ENCODE measurements at regions not wholly inside any gene's neighbourhood (a gene's known extent, or its start where the extent isn't known, plus 50 kb on each side); places are given as distances from the start of the nearest gene placed in this dataset.

DNA sequence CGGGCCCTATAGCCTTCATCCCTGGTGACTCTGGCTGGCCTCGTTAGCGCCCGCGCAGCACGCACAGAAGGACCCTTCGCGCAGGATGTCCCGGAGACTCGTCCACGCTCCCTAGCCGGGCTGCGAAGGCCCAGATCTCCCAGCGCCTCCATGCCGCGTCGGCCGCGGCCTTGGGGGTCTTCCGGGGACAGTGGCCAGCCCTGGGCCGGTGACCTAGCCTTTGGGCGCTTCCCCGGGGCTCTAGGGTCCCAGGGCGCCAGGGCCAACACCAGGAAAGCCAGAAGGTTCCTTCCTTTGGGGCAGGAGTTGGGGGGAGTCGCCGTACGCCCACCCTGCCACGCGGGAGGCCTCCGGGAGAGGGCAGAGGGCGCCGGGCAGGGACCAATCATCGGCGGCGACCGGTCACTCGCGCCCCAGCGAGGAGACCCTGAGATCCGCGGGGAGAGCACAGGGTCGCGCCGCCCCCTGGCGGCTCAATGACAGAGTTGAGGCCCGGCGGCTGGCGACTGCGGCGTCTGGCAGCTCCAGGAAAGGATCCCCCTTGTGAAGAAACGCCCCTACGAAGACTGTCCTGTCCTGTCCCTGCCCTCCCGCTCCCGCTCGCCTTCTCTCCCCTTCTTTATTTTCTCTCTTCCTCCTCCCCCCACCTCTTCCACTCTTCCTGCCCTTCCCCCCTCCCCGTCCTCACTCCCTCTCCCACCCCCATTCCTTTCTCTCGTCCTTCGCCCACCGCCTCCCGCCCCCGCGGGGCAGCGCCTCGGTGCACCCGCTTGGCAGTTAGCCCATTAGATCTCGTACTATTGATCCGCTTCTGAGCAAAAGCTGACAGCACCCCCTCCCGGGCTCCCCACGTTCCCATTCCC, 62.3 kb upstream of the LBX1 start (continued):
- TF ChIP-seq, protein P1, sequence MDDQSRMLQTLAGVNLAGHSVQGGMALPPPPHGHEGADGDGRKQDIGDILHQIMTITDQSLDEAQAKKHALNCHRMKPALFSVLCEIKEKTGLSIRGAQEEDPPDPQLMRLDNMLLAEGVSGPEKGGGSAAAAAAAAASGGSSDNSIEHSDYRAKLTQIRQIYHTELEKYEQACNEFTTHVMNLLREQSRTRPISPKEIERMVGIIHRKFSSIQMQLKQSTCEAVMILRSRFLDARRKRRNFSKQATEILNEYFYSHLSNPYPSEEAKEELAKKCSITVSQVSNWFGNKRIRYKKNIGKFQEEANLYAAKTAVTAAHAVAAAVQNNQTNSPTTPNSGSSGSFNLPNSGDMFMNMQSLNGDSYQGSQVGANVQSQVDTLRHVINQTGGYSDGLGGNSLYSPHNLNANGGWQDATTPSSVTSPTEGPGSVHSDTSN (CRISPR knock-in tag; IDR thresholded peaks at IDR 0.05; ENCODE audit: borderline replicate concordance): no peak
- TF ChIP-seq NRL (CRISPR knock-in tag; IDR thresholded peaks at IDR 0.05; ENCODE audit: borderline replicate concordance) (peak; percentile 60; the same call in 1 of the 2 replicates), RAD21 (CRISPR knock-in tag; IDR thresholded peaks at IDR 0.05) (peak; percentile 77), ZNF383 (CRISPR knock-in tag; IDR thresholded peaks at IDR 0.05; ENCODE audit: borderline replicate concordance) (no peak), ZNF607 (CRISPR knock-in tag; IDR thresholded peaks at IDR 0.05; ENCODE audit: borderline replicate concordance) (no peak), ZNF10 (CRISPR knock-in tag; IDR thresholded peaks at IDR 0.05; ENCODE audit: borderline replicate concordance, low read depth) (no peak), ISL2 (CRISPR knock-in tag; IDR thresholded peaks at IDR 0.05) (no peak), NCOA5 (CRISPR knock-in tag; IDR thresholded peaks at IDR 0.05) (no peak), HMGA1 (CRISPR knock-in tag; conservative IDR thresholded peaks at IDR 0.05) (no peak), MED1 (CRISPR knock-in tag; IDR thresholded peaks at IDR 0.05) (no peak; the same call in 1 of the 2 replicates), FIP1L1 (IDR thresholded peaks at IDR 0.05; ENCODE audit: borderline replicate concordance, insufficient read depth, low read depth, low read length) (no peak), HDAC6 (IDR thresholded peaks at IDR 0.05; ENCODE audit: low read depth, low read length) (no peak), TAF15 (IDR thresholded peaks at IDR 0.05; ENCODE audit: low read depth, low read length, poor library complexity, severe bottlenecking) (no peak), FOXJ3 (CRISPR knock-in tag; IDR thresholded peaks at IDR 0.05; ENCODE audit: borderline replicate concordance) (no peak)
- TF ChIP-seq, protein P2, sequence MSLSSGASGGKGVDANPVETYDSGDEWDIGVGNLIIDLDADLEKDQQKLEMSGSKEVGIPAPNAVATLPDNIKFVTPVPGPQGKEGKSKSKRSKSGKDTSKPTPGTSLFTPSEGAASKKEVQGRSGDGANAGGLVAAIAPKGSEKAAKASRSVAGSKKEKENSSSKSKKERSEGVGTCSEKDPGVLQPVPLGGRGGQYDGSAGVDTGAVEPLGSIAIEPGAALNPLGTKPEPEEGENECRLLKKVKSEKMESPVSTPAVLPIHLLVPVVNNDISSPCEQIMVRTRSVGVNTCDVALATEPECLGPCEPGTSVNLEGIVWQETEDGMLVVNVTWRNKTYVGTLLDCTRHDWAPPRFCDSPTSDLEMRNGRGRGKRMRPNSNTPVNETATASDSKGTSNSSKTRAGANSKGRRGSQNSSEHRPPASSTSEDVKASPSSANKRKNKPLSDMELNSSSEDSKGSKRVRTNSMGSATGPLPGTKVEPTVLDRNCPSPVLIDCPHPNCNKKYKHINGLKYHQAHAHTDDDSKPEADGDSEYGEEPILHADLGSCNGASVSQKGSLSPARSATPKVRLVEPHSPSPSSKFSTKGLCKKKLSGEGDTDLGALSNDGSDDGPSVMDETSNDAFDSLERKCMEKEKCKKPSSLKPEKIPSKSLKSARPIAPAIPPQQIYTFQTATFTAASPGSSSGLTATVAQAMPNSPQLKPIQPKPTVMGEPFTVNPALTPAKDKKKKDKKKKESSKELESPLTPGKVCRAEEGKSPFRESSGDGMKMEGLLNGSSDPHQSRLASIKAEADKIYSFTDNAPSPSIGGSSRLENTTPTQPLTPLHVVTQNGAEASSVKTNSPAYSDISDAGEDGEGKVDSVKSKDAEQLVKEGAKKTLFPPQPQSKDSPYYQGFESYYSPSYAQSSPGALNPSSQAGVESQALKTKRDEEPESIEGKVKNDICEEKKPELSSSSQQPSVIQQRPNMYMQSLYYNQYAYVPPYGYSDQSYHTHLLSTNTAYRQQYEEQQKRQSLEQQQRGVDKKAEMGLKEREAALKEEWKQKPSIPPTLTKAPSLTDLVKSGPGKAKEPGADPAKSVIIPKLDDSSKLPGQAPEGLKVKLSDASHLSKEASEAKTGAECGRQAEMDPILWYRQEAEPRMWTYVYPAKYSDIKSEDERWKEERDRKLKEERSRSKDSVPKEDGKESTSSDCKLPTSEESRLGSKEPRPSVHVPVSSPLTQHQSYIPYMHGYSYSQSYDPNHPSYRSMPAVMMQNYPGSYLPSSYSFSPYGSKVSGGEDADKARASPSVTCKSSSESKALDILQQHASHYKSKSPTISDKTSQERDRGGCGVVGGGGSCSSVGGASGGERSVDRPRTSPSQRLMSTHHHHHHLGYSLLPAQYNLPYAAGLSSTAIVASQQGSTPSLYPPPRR (CRISPR knock-in tag; IDR thresholded peaks at IDR 0.05; ENCODE audit: borderline replicate concordance): no peak
- TF ChIP-seq, protein P3, sequence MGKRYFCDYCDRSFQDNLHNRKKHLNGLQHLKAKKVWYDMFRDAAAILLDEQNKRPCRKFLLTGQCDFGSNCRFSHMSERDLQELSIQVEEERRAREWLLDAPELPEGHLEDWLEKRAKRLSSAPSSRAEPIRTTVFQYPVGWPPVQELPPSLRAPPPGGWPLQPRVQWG (CRISPR knock-in tag; IDR thresholded peaks at IDR 0.05; ENCODE audit: borderline replicate concordance, low read depth): no peak
- TF ChIP-seq, protein P4, sequence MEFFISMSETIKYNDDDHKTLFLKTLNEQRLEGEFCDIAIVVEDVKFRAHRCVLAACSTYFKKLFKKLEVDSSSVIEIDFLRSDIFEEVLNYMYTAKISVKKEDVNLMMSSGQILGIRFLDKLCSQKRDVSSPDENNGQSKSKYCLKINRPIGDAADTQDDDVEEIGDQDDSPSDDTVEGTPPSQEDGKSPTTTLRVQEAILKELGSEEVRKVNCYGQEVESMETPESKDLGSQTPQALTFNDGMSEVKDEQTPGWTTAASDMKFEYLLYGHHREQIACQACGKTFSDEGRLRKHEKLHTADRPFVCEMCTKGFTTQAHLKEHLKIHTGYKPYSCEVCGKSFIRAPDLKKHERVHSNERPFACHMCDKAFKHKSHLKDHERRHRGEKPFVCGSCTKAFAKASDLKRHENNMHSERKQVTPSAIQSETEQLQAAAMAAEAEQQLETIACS (CRISPR knock-in tag; IDR thresholded peaks at IDR 0.05): no peak
- TF ChIP-seq, protein P5, sequence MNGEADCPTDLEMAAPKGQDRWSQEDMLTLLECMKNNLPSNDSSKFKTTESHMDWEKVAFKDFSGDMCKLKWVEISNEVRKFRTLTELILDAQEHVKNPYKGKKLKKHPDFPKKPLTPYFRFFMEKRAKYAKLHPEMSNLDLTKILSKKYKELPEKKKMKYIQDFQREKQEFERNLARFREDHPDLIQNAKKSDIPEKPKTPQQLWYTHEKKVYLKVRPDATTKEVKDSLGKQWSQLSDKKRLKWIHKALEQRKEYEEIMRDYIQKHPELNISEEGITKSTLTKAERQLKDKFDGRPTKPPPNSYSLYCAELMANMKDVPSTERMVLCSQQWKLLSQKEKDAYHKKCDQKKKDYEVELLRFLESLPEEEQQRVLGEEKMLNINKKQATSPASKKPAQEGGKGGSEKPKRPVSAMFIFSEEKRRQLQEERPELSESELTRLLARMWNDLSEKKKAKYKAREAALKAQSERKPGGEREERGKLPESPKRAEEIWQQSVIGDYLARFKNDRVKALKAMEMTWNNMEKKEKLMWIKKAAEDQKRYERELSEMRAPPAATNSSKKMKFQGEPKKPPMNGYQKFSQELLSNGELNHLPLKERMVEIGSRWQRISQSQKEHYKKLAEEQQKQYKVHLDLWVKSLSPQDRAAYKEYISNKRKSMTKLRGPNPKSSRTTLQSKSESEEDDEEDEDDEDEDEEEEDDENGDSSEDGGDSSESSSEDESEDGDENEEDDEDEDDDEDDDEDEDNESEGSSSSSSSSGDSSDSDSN (CRISPR knock-in tag; IDR thresholded peaks at IDR 0.05): peak; percentile 39; the same call in 1 of the 2 replicates

All from HepG2 (cell line).